Prostate gland (tissue), 2 donors: ENCODE measurements at regions not wholly inside any gene's neighbourhood (a gene's known extent, or its start where the extent isn't known, plus 50 kb on each side); places are given as distances from the start of the nearest gene placed in this dataset.

Source experiments
- DNase-seq: peaks from one replicate; pipeline ENCODE4 v3.0.0-alpha.2; 2019; ENCODE audit warnings: low spot score
- H3K27ac ChIP-seq, 2 donors: fragments of 200-600 bp; sonication (generic); 2 replicates each; pipeline ENCODE4 v1.5.1; 2017 to 2019
- H3K27me3 ChIP-seq: fragments of 200-600 bp; sonication (generic); replicated peaks from 2 replicates; pipeline ENCODE4 v1.5.1; 2019; ENCODE audit not compliant: insufficient read depth
- H3K36me3 ChIP-seq, 2 donors: fragments of 200-600 bp; sonication (generic); 1 replicate in 1 of 2; 2 replicates in 1 of 2; pipeline versions ENCODE4 v1.5.1 to v1.8.1; 2017 to 2019
- H3K4me1 ChIP-seq: fragments of 200-600 bp; sonication (generic); replicated peaks from 2 replicates; pipeline ENCODE4 v1.5.1; 2019
- H3K4me3 ChIP-seq, 2 donors: fragments of 200-600 bp; sonication (generic); 2 replicates each; pipeline ENCODE4 v1.5.1; 2017 to 2019
- H3K9me3 ChIP-seq: fragments of 200-600 bp; sonication (generic); 2 replicates; pipeline ENCODE4 v1.5.1; 2017
- POLR2A ChIP-seq: fragments of 450-650 bp; IDR thresholded peaks from one replicate; pipeline ENCODE4 v1.6.1; 2016; ENCODE audit warnings: antibody characterized with exemption, mild to moderate bottlenecking
- POLR2AphosphoS5 ChIP-seq: sonication (generic); formaldehyde crosslinking; IDR thresholded peaks from one replicate; pipeline ENCODE4 v1.6.1; 2017; ENCODE audit warnings: antibody characterized with exemption
- WGBS: methylation state at CpG from one replicate; pipeline ENCODE4 v1.1.5; 2018; 5-methylcytosine and 5-hydroxymethylcytosine counted together
- intact Hi-C: fragments of 100-400 bp; cut with DNase I; formaldehyde crosslinking; loops from one replicate; pipeline ENCODE4 v1.14.2; 2022
- TF ChIP-seq, protein P1 (sequence below), 4 experiments: fragments of 200-600 bp in 2 of 4; fragments of 450-650 bp in 2 of 4; sonication (generic) in 2 of 4; IDR thresholded peaks; 1 replicate in 3 of 4; 2 replicates in 1 of 4; pipeline ENCODE4 v1.5.1; 2016 to 2019; ENCODE audit warnings: antibody characterized with exemption in 4 of 4, mild to moderate bottlenecking in 2 of 4, moderate library complexity in 2 of 4

DNA sequence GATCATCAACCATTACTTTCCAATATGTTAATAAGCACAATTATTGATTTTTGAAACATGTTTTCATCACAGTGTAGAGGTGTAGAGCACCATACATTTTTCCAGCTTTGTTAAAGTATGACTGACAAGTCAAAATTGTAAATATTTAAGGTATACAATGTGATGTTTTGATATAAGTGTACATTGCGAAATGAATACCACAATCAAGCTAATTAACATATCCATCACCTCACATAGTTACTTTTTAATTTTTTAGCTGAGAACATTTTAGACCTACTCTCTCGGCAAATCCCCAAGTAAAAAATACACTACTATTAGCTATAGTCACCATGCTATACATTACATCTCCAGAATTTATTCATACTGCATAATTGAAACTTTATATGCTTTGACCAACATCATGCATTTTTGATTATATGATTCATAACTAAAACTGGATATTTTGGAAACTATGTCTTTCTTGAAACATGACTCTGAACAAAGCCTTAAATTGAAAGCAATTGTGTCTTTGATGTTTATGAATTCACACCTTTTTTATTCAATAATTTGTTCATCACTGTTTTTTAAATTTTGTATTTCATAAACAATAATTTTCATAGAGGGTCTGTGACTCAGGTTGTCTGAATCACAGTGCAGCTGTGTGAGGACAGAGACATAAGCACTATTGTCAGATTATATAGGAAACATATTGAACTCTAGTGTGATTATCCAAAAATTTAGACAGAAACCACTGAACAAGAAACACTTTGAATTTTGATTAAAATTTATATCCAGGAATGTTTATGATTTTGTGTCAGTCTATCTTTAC, 486.1 kb downstream of the SEMA3D start:
- no peak overlapping the region for H3K4me3 ChIP-seq
- no peaks in the 10 kb centered on the region for H3K27me3 ChIP-seq
- 97% methylated on average over 2 of the region's 2 CpGs for WGBS
- H3K4me1 ChIP-seq: no peaks in the 10 kb centered on the region
- TF ChIP-seq POLR2AphosphoS5: no peak
- no peak for TF ChIP-seq POLR2A
- TF ChIP-seq, protein P1, sequence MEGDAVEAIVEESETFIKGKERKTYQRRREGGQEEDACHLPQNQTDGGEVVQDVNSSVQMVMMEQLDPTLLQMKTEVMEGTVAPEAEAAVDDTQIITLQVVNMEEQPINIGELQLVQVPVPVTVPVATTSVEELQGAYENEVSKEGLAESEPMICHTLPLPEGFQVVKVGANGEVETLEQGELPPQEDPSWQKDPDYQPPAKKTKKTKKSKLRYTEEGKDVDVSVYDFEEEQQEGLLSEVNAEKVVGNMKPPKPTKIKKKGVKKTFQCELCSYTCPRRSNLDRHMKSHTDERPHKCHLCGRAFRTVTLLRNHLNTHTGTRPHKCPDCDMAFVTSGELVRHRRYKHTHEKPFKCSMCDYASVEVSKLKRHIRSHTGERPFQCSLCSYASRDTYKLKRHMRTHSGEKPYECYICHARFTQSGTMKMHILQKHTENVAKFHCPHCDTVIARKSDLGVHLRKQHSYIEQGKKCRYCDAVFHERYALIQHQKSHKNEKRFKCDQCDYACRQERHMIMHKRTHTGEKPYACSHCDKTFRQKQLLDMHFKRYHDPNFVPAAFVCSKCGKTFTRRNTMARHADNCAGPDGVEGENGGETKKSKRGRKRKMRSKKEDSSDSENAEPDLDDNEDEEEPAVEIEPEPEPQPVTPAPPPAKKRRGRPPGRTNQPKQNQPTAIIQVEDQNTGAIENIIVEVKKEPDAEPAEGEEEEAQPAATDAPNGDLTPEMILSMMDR (IDR thresholded peaks at IDR 0.05): no peak
- H3K36me3 ChIP-seq: no peaks in the 10 kb centered on the region
- no peak for DNase-seq
- intact Hi-C loops: no loop called here
- no peak overlapping the region for H3K27ac ChIP-seq
- no peaks in the 10 kb centered on the region for H3K9me3 ChIP-seq

DNA sequence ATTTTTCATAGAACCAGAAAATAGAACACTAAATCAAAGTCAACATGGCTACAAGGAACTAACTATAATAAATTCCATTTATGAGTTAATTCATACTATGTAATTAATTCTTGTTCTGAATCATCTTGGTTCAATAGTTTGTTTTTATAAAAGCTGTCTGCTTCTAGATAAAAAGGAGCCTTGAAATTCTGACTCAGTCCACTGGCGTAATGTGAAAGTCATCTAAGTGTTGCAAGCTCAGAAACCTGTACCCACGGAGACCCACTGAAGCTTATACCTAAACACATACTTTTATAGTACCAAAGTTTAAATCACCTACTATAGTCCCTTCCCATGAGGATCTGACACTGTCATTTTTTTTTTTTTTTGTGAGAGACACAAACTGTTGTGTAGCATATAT, 489.4 kb downstream of the SEMA3D start:
- no peak for TF ChIP-seq POLR2AphosphoS5
- TF ChIP-seq, protein P1 (IDR thresholded peaks at IDR 0.05): no peak
- WGBS: 85% methylated on average over 2 of the region's 2 CpGs

DNA sequence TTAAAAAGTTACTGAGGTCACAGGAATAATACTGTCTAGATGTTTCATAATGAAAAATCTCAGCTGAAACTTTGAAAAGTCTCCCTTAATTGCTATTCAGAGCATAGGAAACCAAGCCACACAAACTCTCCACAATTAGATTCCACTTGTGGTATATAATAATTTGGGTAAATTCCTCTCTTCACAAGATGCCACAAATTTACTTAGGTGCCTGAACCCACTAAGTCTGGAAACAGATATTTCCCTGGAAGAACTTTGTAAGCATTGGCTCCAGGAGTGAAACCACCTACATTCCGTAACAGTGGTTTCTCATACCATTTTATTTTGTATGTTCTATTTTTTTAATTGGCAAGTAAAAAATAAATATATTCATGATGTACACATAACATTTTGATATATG, 493.4 kb downstream of the SEMA3D start:
- TF ChIP-seq POLR2A (no peak), POLR2AphosphoS5 (no peak)
- TF ChIP-seq, protein P1 (IDR thresholded peaks at IDR 0.05): no peak
- H3K36me3 ChIP-seq: no peaks in the 10 kb centered on the region
- 92% methylated on average over 1 of the region's 1 CpG for WGBS
- no peaks in the 10 kb centered on the region for H3K27me3 ChIP-seq
- H3K27ac ChIP-seq: no peak overlapping the region
- no peaks in the 10 kb centered on the region for H3K4me1 ChIP-seq
- no peaks in the 10 kb centered on the region for H3K9me3 ChIP-seq
- no peak for DNase-seq
- intact Hi-C loops: no loop called here
- H3K4me3 ChIP-seq: no peak overlapping the region

More for the DNA sequence above, 489.4 kb downstream of the SEMA3D start:
- DNase-seq: no peak
- Histone ChIP-seq H3K4me1 (no peaks in the 10 kb centered on the region), H3K9me3 (no peaks in the 10 kb centered on the region), H3K27me3 (no peaks in the 10 kb centered on the region), H3K27ac (no peak overlapping the region), H3K36me3 (no peaks in the 10 kb centered on the region), H3K4me3 (no peak overlapping the region)
- intact Hi-C loops: no loop called here

DNA sequence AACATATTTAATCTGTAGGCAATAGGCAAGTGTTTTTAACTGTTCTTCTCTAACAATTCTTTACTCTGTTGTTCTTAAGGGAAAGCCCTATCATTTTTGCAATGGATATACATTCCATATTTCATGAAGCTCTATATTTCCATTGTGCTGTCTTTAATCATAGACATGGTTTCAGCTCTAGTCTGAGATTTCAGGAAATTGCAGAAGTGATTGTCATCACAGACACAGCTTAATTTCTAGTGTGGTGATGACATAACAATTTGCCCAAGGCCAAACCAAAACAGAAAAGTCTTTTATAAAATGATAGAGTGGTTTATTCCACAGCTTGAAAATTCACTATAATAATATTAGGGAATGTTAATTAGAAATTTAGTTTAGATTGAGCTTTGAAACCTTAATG, 494.1 kb upstream of the SEMA3A start:
- H3K27me3 ChIP-seq: no peaks in the 10 kb centered on the region
- no peak overlapping the region for H3K27ac ChIP-seq
- intact Hi-C loops: no loop called here
- H3K4me1 ChIP-seq: no peaks in the 10 kb centered on the region
- DNase-seq: no peak
- H3K4me3 ChIP-seq: no peak overlapping the region
- no peaks in the 10 kb centered on the region for H3K9me3 ChIP-seq
- H3K36me3 ChIP-seq: no peaks in the 10 kb centered on the region
- no peak for TF ChIP-seq POLR2AphosphoS5
- TF ChIP-seq, protein P1 (IDR thresholded peaks at IDR 0.05): no peak
- no peak for TF ChIP-seq POLR2A

DNA sequence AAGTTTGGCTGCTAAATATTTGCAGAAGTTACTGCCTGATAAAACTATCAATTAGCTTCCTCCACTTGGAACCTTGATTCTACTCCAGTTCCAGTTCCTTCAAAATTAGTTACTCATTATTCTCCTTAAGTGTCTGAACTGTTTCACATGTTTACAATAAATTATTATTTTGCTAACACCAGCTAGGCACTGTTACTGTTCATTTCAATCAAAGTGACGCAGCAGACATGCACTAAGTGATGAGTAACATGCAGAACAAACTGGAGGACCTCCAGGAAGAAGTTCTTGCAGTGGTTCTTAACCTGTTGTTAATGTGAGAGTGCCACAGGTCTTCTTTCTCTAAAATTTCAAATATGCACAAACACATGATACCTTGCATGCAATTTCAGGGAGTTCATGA, 491.8 kb upstream of the SEMA3A start:
- TF ChIP-seq POLR2A: no peak
- WGBS: 81% methylated on average over 1 of the region's 1 CpG

More for the DNA sequence above, 491.8 kb upstream of the SEMA3A start:
- Histone ChIP-seq H3K27me3 (no peaks in the 10 kb centered on the region), H3K4me1 (no peaks in the 10 kb centered on the region), H3K27ac (no peak overlapping the region), H3K36me3 (no peaks in the 10 kb centered on the region), H3K9me3 (no peaks in the 10 kb centered on the region), H3K4me3 (no peak overlapping the region)
- no peak for DNase-seq
- intact Hi-C loops: no loop called here
